ENCODE measurements at regions not wholly inside any gene's neighbourhood (a gene's known extent, or its start where the extent isn't known, plus 50 kb on each side); places are given as distances from the start of the nearest gene placed in this dataset.

DNA sequence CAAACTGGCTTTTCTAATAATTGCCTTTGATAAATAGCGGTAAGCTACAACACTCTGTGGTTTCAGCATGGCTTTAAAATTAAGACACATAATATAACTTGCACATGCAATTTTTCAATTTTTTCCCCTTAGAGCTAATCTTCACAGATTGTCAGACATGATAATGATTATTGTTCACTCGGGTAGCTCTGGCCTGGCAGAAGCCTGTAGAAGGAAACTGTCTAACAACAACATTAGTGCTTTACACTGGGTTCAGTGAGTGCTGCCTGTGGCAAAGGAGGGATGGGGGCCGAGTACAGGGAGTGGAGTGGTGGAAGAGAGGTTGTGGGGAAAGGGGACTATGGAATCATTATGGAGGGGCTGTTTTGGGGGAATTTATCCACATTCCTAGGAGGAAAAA lies 67.2 kb upstream of the AUTS2 start:
- H3K36me3 ChIP-seq (ENCODE audit: insufficient read depth) = no peaks in the 10 kb centered on the region
- no peak overlapping the region for H2AFZ ChIP-seq (ENCODE audit: low read depth)
- no peak overlapping the region for H3K4me3 ChIP-seq (IDR thresholded peaks at IDR 0.05; ENCODE audit: insufficient read depth, low read depth, low read length)
- no peaks in the 10 kb centered on the region for H4K20me1 ChIP-seq (ENCODE audit: insufficient read depth)
- H3K4me2 ChIP-seq = no peak overlapping the region
- H3K79me2 ChIP-seq (ENCODE audit: insufficient read depth, low read depth) = no peaks in the 10 kb centered on the region
- no peak overlapping the region for H3K9ac ChIP-seq
- H3K4me1 ChIP-seq (ENCODE audit: low read depth, poor library complexity, severe bottlenecking) = no peaks in the 10 kb centered on the region
- no peaks in the 10 kb centered on the region for H3K27me3 ChIP-seq (ENCODE audit: insufficient read depth, low read depth)
- no peak overlapping the region for H3K27ac ChIP-seq
- TF ChIP-seq, protein P1, sequence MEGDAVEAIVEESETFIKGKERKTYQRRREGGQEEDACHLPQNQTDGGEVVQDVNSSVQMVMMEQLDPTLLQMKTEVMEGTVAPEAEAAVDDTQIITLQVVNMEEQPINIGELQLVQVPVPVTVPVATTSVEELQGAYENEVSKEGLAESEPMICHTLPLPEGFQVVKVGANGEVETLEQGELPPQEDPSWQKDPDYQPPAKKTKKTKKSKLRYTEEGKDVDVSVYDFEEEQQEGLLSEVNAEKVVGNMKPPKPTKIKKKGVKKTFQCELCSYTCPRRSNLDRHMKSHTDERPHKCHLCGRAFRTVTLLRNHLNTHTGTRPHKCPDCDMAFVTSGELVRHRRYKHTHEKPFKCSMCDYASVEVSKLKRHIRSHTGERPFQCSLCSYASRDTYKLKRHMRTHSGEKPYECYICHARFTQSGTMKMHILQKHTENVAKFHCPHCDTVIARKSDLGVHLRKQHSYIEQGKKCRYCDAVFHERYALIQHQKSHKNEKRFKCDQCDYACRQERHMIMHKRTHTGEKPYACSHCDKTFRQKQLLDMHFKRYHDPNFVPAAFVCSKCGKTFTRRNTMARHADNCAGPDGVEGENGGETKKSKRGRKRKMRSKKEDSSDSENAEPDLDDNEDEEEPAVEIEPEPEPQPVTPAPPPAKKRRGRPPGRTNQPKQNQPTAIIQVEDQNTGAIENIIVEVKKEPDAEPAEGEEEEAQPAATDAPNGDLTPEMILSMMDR (conservative IDR thresholded peaks at IDR 0.05; ENCODE audit: low read depth, low read length) = no peak

DNA sequence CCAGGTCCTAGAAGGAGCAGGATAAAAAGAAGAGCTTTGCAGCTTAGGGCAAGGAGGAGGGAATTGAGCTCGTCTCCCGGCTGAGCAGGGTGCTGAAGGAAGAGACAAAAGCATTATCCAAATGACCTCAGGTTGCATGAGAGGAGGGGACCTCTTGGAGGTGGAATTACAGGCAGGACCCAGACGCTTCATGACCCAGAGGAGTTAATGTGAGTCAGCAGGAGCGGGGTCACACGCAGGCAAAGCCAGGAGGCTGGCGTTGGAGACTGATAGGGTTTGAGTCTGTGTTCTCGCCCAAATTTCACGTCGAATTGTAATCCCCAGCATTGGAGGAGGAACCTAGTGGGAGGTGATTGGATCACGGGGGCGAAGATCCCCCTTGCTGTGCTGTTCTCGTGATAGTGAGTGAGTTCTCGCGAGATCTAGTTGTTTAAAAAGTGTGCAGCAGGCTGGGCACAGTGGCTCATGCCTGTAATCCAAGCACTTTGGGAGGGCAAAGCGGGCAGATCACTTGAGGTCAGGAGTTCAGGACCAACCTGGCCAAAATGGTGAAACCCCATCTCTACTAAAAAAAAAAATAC lies 63.7 kb upstream of the AUTS2 start:
- Histone ChIP-seq H3K4me1 (ENCODE audit: low read depth, poor library complexity, severe bottlenecking) (no peaks in the 10 kb centered on the region), H3K9ac (no peak overlapping the region), H3K79me2 (ENCODE audit: insufficient read depth, low read depth) (no peaks in the 10 kb centered on the region), H3K36me3 (ENCODE audit: insufficient read depth) (no peaks in the 10 kb centered on the region), H2AFZ (ENCODE audit: low read depth) (no peak overlapping the region), H4K20me1 (ENCODE audit: insufficient read depth) (no peaks in the 10 kb centered on the region), H3K4me3 (IDR thresholded peaks at IDR 0.05; ENCODE audit: insufficient read depth, low read depth, low read length) (no peak overlapping the region), H3K27ac (no peak overlapping the region), H3K4me2 (no peak overlapping the region), H3K27me3 (ENCODE audit: insufficient read depth, low read depth) (no peaks in the 10 kb centered on the region)
- TF ChIP-seq, protein P1 (conservative IDR thresholded peaks at IDR 0.05; ENCODE audit: low read depth, low read length) = no peak

DNA sequence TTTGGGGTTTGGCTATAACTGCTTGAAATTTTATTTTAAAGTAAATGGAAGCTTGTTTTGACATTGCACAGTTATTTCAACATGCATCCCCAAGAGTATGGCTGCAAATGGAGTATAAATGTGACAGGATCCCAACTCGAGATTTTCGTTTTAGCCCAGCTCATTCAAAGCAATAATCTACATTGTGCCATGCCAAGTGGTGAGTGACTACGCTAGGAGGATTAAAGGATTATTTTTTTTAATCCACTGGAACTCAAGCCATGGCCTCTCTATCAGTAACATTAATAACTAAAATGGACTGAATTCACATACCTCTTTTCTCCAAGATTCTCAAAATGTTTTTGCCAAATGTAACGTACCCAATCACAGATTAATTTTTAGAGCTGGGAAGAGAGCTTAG lies 60.6 kb upstream of the AUTS2 start:
- no peak overlapping the region for H3K27ac ChIP-seq
- TF ChIP-seq, protein P1 (conservative IDR thresholded peaks at IDR 0.05; ENCODE audit: low read depth, low read length) = no peak
- no peaks in the 10 kb centered on the region for H3K79me2 ChIP-seq (ENCODE audit: insufficient read depth, low read depth)
- no peak overlapping the region for H2AFZ ChIP-seq (ENCODE audit: low read depth)
- H3K9ac ChIP-seq = no peak overlapping the region
- H4K20me1 ChIP-seq (ENCODE audit: insufficient read depth) = no peaks in the 10 kb centered on the region
- no peaks in the 10 kb centered on the region for H3K36me3 ChIP-seq (ENCODE audit: insufficient read depth)
- no peak overlapping the region for H3K4me3 ChIP-seq (IDR thresholded peaks at IDR 0.05; ENCODE audit: insufficient read depth, low read depth, low read length)
- H3K4me1 ChIP-seq (ENCODE audit: low read depth, poor library complexity, severe bottlenecking) = no peaks in the 10 kb centered on the region
- H3K27me3 ChIP-seq (ENCODE audit: insufficient read depth, low read depth) = no peaks in the 10 kb centered on the region
- no peak overlapping the region for H3K4me2 ChIP-seq

DNA sequence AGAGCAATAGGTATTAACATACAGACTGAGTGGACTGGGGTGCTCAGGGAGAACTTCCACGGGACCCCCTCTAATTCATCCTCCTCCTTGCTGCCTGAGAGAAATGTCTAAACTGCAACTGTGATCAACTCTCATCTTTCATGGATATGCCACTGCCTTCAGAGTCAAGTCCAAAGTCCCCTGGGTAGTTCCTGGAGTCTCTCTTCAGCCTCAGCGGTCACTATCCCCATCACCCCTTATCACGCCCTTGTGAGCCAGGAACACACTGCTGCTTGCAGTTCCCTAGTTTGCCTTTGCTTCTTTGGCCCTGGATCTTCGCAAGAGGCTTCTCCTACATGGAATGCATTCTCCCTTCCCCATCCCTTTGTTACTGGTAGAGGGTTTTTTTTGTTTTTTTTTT lies 58.7 kb upstream of the AUTS2 start:
- H3K79me2 ChIP-seq (ENCODE audit: insufficient read depth, low read depth) = no peaks in the 10 kb centered on the region
- TF ChIP-seq, protein P1 (conservative IDR thresholded peaks at IDR 0.05; ENCODE audit: low read depth, low read length) = no peak
- H3K9ac ChIP-seq = no peak overlapping the region
- no peaks in the 10 kb centered on the region for H3K36me3 ChIP-seq (ENCODE audit: insufficient read depth)
- no peaks in the 10 kb centered on the region for H4K20me1 ChIP-seq (ENCODE audit: insufficient read depth)
- H2AFZ ChIP-seq (ENCODE audit: low read depth) = no peak overlapping the region
- H3K27me3 ChIP-seq (ENCODE audit: insufficient read depth, low read depth) = no peaks in the 10 kb centered on the region
- H3K27ac ChIP-seq = no peak overlapping the region
- H3K4me2 ChIP-seq = no peak overlapping the region
- no peaks in the 10 kb centered on the region for H3K4me1 ChIP-seq (ENCODE audit: low read depth, poor library complexity, severe bottlenecking)
- no peak overlapping the region for H3K4me3 ChIP-seq (IDR thresholded peaks at IDR 0.05; ENCODE audit: insufficient read depth, low read depth, low read length)
